Retina (tissue), 1 donor: ENCODE measurements at regions not wholly inside any gene's neighbourhood (a gene's known extent, or its start where the extent isn't known, plus 50 kb on each side); places are given as distances from the start of the nearest gene placed in this dataset.
"Not testable (repeated sequence)": the region's sequence is repeated elsewhere in the genome, so short reads cannot be mapped to it uniquely, and the experiment has no call there.

Source experiments
- DNase-seq: peaks from one replicate; pipeline ENCODE4 v3.0.0-alpha.2; 2016

- not testable (repeated sequence) for DNase-seq
Observed at GRCh38 chr9:40884902-40885490, 243.5 kb downstream of the FOXD4L6 start.

GRCh38 chr9:40884072-40884901, 244.2 kb downstream of the FOXD4L6 start:
- no peak for DNase-seq

GRCh38 chr9:40883423-40884071, 244.9 kb downstream of the FOXD4L6 start:
- DNase-seq, result not testable (repeated sequence)

- not testable (repeated sequence) for DNase-seq
Observed at GRCh38 chr9:40873753-40874295, 254.7 kb downstream of the FOXD4L6 start.

GRCh38 chr9:40868437-40868836, 260.0 kb downstream of the FOXD4L6 start:
- DNase-seq, result not testable (repeated sequence)
